ENCODE measurements at regions not wholly inside any gene's neighbourhood (a gene's known extent, or its start where the extent isn't known, plus 50 kb on each side); places are given as distances from the start of the nearest gene placed in this dataset.
"Not testable (repeated sequence)": the region's sequence is repeated elsewhere in the genome, so short reads cannot be mapped to it uniquely, and the experiment has no call there.

DNA sequence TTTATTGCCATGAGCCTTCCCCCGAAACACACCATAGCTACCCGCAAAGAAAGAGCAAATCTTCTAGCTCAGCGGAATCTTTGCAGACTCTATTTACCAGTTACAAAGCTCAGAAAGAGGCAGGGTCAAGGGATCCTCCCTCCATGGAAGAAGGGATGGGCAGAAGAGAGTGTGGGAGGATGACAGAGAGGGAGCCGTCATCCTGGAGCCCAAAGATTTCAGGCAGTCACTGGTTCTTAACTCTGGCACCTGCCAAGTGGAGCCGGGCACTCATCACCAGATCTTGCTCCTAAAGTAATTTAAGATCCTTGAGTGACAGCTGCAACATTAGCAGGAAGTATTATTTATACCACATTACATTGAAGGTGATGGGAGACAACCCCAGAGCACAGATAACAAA lies 137.9 kb upstream of the NBPF9 start:
- TF ChIP-seq, protein P1, sequence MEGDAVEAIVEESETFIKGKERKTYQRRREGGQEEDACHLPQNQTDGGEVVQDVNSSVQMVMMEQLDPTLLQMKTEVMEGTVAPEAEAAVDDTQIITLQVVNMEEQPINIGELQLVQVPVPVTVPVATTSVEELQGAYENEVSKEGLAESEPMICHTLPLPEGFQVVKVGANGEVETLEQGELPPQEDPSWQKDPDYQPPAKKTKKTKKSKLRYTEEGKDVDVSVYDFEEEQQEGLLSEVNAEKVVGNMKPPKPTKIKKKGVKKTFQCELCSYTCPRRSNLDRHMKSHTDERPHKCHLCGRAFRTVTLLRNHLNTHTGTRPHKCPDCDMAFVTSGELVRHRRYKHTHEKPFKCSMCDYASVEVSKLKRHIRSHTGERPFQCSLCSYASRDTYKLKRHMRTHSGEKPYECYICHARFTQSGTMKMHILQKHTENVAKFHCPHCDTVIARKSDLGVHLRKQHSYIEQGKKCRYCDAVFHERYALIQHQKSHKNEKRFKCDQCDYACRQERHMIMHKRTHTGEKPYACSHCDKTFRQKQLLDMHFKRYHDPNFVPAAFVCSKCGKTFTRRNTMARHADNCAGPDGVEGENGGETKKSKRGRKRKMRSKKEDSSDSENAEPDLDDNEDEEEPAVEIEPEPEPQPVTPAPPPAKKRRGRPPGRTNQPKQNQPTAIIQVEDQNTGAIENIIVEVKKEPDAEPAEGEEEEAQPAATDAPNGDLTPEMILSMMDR (conservative IDR thresholded peaks at IDR 0.05; ENCODE audit: low read depth, low read length), result not testable (repeated sequence)
- not testable (repeated sequence) for TF ChIP-seq EZH2 (IDR thresholded peaks at IDR 0.05; ENCODE audit: low read length, unreplicated experiment); EZH2phosphoT487 (IDR thresholded peaks at IDR 0.05; ENCODE audit: borderline replicate concordance, low read length)
